Fibroblast of peridontal ligament (primary cell): ENCODE measurements at regions not wholly inside any gene's neighbourhood (a gene's known extent, or its start where the extent isn't known, plus 50 kb on each side); places are given as distances from the start of the nearest gene placed in this dataset.

Source experiments
- DNase-seq: peaks from one replicate; pipeline ENCODE4 v3.0.0-alpha.2; 2010; ENCODE audit errors: extremely low read depth

GRCh38 chr6:111957623-111958315, 84.5 kb upstream of the FYN start:
- no peak for DNase-seq

GRCh38 chr6:111958534-111958933, 85.3 kb upstream of the FYN start:
- DNase-seq = no peak

GRCh38 chr6:111959766-111960165, 86.5 kb upstream of the FYN start:
- no peak for DNase-seq

DNA sequence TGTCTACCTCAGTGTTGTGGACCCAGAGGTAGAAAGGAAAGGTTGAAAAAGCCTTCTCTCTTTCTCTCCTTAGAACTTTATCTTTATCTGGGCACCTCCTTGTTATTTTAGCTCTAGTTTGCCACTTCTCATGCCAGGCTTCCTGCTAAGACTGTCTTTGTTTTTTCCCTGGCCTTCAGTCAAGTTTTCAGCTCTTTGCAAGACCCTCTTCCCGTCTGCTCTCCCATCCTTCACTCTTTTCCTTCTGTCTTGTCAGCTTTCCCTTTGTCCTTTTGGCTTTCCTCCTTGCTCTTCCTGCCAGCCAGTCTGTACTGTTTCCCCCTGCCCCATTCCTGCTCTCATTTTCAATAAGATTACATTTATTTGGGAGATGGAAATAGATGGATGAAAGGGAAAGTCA, 86.8 kb upstream of the CCN6 start:
- DNase-seq = no peak

DNA sequence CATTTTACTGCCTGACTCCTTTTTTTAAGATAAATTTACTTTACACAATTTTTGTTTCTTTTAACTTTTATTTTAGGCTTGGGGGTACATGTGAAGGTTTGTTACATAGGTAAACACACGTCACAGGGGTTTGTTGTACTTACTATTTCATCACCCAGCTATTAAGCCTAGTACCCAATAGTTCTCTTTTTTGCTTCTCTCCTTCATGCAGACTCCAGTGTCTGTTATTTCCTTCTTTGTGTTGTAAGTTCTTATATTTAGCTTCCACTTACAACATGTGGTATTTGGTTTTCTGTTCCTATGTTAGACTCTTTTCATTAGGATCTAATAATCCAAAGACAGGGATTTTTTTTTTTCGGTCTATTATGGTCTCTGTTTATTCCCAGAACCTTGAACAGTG, 83.5 kb upstream of the CCN6 start:
- no peak for DNase-seq

DNA sequence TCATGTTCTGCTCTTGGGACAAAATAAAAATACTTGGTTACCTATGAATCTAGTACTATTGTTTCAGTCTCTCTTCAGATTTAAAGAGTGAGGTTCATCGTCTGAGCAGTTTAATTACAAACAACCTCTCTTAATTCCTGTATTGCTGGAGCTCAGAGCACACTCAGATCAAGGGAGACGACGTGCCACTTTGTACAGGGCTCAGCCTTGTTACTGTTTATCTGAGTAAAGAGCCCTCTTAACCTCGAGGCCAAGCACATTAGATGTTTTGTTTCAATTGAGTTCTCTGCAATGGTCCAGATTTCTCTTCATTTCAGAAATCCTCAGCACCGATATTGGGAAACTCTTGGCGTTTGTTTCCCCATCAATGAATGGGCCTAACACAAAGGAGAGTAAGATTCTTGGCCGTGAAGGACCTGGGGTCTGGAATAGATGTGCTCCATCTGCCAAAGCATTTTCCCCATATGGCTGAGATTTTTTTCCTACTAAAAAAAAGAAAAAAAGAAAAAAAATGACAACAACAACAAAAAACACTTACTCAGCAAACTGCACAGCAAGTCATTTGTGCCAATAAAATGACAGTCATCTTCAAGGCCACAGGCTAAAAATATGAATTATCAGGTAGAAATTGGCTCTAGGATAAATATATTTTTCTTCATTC, 82.6 kb upstream of the CCN6 start:
- DNase-seq = no peak

DNA sequence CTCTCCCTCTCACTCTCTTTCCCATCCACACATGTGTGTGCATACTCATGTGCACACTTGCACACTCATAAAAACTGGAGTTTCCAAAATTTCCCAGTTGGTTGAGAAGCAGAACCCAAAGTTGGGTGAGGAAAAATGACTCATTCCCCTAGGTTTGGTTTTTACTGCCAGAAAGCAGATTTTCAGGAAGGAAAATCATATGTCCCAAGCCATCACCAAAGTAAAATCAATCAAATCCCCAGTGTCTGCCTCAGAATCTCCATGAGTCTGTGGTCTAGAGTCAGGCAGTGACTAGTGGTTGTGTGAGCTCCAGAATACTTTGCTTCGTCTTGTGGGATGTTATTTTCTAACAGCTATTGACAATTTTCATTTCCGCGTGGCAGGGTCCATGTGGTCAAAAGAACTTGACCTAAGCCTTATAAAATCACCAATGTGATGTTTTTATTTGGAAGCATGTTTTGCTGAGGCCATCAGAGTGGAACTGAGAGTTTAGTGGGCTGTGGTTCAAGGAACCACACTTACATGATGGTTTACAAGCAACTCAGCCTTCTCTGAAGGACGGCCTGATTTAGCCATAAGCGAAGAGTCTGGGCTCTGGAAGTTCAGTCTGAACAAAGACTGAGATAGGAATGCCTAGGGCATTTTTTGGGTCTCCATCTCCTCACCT, 81.9 kb upstream of the CCN6 start:
- peak; percentile 59 for DNase-seq

GRCh38 chr6:111972745-111973117, 81.2 kb upstream of the CCN6 start:
- no peak for DNase-seq

- peak; percentile 97 for DNase-seq
Measured at GRCh38 chr6:111973118-111973761, 80.7 kb upstream of the CCN6 start.

DNA sequence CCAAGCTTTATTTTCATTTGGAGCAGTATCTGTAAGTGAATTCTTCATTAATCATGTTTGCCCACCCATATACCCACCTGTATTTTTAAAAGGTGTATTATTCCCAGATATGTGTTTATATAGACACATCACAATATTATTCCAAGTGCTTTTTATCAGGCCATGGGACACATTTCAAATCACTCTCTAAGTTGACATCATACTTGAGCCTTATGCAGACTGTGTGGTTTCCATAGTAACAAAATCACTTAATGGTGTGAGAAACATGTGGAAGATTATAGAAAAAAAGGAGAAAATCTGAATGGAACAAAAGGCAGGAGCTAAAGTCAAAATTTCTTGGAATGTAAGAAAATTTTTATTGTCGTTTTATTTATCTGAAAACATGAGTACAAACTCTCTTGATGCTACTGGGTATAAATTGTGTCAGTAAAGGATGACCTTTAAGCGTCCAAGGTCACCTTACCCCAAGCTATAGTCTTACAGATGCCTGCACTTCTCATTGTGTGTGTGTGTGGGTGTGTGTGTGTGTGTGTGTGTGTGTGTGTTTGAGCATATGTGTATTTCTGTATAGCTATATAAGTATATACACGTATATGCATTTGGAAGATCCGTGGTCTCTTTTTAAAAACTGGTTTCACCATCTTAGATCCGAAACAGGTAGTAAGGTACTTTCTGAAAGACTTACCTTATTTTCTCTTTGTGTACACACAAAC, 79.8 kb upstream of the CCN6 start:
- DNase-seq = peak; percentile 81

DNA sequence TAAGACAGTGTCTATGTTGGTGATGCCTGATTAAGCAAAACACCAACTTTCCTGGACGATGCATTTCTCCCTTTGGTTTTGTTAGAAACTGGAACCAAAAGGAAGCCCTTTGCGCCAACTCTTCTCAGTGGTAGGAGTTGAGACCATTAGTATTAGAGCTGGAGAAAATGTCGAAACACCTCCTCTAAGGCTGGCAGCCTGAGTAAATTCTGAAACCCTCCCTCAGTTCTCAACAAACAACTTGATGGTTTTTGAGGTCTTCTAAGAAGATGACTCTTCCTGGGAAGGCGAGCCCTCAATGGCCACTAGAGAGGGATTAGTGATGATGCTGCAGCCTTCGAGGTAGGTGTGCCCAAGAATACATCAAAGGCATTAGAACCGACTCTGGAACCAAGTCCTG, 78.4 kb upstream of the CCN6 start:
- DNase-seq = no peak

DNA sequence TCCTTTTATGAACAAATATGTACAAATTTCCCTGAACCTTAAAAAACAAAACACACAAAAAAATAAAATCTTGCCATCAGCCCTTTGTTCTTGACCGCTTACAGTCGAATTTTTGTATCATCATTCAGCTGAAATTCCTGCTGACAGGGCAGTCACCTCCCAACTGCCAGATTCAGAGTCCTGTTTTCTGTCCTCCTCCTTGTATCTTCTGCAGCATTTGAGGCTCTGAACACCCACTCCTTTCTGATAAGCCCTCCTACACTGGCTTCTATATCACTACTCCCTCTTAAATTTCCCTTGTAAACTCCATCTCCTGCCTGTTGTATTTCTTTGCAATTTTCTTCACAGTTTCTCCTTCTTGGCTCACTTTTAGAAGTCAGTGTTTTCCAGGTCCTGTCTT, 77.8 kb upstream of the CCN6 start:
- DNase-seq = no peak

- peak; percentile 21 for DNase-seq
Measured at GRCh38 chr6:111978532-111979149, 75.3 kb upstream of the CCN6 start.

DNA sequence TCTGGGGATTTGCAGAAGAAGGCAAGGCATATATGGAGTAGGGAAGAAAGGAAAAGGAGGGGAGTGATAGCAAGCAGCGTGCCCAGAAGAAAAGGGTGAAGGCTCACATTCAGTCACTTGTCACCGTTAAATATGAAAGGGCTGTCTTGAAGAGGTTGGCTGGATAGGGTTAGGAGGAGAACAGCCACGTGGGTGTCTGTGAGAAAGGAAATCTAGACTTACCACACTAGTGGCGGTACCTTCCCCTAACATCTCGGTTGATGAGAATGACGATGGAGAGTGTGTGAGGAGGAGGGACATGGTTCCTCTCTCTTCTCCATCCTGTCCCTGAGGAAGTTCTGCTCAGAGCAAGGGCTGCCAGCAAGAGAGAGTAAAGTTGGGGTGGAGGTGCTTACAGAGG, 74.3 kb upstream of the CCN6 start:
- no peak for DNase-seq

- DNase-seq = no peak
Measured at GRCh38 chr6:111980143-111980542, 73.8 kb upstream of the CCN6 start.

- peak; percentile 55 for DNase-seq
Measured at GRCh38 chr6:111980971-111981840, 72.7 kb upstream of the CCN6 start.

- DNase-seq = no peak
Measured at GRCh38 chr6:111982681-111983080, 71.2 kb upstream of the CCN6 start.

DNA sequence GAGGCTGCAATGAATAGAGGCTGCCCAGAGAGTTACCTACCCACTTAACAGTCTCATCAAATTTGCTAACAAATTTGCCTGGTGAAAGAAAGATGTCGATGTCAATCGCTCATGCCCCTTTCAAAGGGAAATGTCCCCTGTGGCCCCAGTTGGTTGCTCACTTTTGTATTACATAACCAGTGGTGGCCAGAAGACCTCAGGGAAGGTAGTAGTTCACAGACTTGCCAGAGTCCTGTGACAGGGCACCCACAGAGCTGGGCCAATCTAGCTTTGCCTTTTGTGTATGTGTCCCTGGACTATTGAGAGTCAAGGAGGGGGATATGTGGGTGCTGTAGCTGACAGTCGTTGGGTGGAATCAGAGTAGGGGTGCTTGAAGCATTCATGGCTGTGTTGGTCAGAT, 70.7 kb upstream of the CCN6 start:
- DNase-seq = no peak

- no peak for DNase-seq
Measured at GRCh38 chr6:111984081-111984480, 69.8 kb upstream of the CCN6 start.

- DNase-seq = no peak
Measured at GRCh38 chr6:111984516-111985201, 69.2 kb upstream of the CCN6 start.
